GM21526 (cell line): ENCODE measurements at regions not wholly inside any gene's neighbourhood (a gene's known extent, or its start where the extent isn't known, plus 50 kb on each side); places are given as distances from the start of the nearest gene placed in this dataset.
"Not testable (repeated sequence)": the region's sequence is repeated elsewhere in the genome, so short reads cannot be mapped to it uniquely, and the experiment has no call there.

Experiments
- ATAC-seq: cut with Tn5 transposase; IDR thresholded peaks from one replicate; pipeline ENCODE4 v1.9.1; 2021; ENCODE audit warnings: moderate library complexity; ENCODE audit not compliant: unreplicated experiment, low FRiP score

GRCh38 chr5:33195431-33196165, 245.2 kb upstream of the TARS1 start:
- no peak for ATAC-seq

GRCh38 chr5:33198836-33199235, 241.9 kb upstream of the TARS1 start:
- ATAC-seq: no peak

- ATAC-seq: no peak
Observed at GRCh38 chr5:33203931-33204330, 236.8 kb upstream of the TARS1 start.

- no peak for ATAC-seq
Observed at GRCh38 chr5:33205079-33205478, 235.7 kb upstream of the TARS1 start.

GRCh38 chr5:33205727-33206410, 234.9 kb upstream of the TARS1 start:
- no peak for ATAC-seq

- no peak for ATAC-seq
Observed at GRCh38 chr5:33206962-33207506, 233.7 kb upstream of the TARS1 start.

- no peak for ATAC-seq
Observed at GRCh38 chr5:33209252-33209651, 231.5 kb upstream of the TARS1 start.

GRCh38 chr5:33210221-33210620, 230.5 kb upstream of the TARS1 start:
- ATAC-seq: not testable (repeated sequence)

- no peak for ATAC-seq
Observed at GRCh38 chr5:33210978-33211377, 229.8 kb upstream of the TARS1 start.

- no peak for ATAC-seq
Observed at GRCh38 chr5:33212439-33212838, 228.3 kb upstream of the TARS1 start.

GRCh38 chr5:33212900-33213299, 227.9 kb upstream of the TARS1 start:
- ATAC-seq: no peak

GRCh38 chr5:33223563-33224284, 217.0 kb upstream of the TARS1 start:
- no peak for ATAC-seq

- no peak for ATAC-seq
Observed at GRCh38 chr5:33224285-33224961, 216.3 kb upstream of the TARS1 start.

GRCh38 chr5:33227247-33227646, 213.5 kb upstream of the TARS1 start:
- ATAC-seq: no peak

- no peak for ATAC-seq
Observed at GRCh38 chr5:33227746-33228145, 213.0 kb upstream of the TARS1 start.

- no peak for ATAC-seq
Observed at GRCh38 chr5:33228149-33228548, 212.6 kb upstream of the TARS1 start.

GRCh38 chr5:33229216-33229615, 211.5 kb upstream of the TARS1 start:
- ATAC-seq: no peak

- no peak for ATAC-seq
Observed at GRCh38 chr5:33230467-33231078, 210.2 kb upstream of the TARS1 start.

- ATAC-seq: no peak
Observed at GRCh38 chr5:33231214-33231710, 209.5 kb upstream of the TARS1 start.

- ATAC-seq: no peak
Observed at GRCh38 chr5:33231935-33232334, 208.8 kb upstream of the TARS1 start.
